PC-3 (cell line): ENCODE measurements at regions not wholly inside any gene's neighbourhood (a gene's known extent, or its start where the extent isn't known, plus 50 kb on each side); places are given as distances from the start of the nearest gene placed in this dataset.

Experiments
- EZH2 ChIP-seq: fragments of 300-600 bp; sonication (generic); IDR thresholded peaks from one replicate; pipeline ENCODE4 v1.6.1; 2017; ENCODE audit warnings: antibody characterized with exemption, mild to moderate bottlenecking, low read length; ENCODE audit not compliant: unreplicated experiment
- TF ChIP-seq, protein P1 (sequence below): fragments of 300-600 bp; sonication (generic); conservative IDR thresholded peaks from 2 replicates; pipeline ENCODE4 v1.5.1; 2017; ENCODE audit warnings: antibody characterized with exemption, low read depth, mild to moderate bottlenecking, low read length

- TF ChIP-seq, protein P1, sequence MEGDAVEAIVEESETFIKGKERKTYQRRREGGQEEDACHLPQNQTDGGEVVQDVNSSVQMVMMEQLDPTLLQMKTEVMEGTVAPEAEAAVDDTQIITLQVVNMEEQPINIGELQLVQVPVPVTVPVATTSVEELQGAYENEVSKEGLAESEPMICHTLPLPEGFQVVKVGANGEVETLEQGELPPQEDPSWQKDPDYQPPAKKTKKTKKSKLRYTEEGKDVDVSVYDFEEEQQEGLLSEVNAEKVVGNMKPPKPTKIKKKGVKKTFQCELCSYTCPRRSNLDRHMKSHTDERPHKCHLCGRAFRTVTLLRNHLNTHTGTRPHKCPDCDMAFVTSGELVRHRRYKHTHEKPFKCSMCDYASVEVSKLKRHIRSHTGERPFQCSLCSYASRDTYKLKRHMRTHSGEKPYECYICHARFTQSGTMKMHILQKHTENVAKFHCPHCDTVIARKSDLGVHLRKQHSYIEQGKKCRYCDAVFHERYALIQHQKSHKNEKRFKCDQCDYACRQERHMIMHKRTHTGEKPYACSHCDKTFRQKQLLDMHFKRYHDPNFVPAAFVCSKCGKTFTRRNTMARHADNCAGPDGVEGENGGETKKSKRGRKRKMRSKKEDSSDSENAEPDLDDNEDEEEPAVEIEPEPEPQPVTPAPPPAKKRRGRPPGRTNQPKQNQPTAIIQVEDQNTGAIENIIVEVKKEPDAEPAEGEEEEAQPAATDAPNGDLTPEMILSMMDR: no peak
- TF ChIP-seq EZH2: no peak
Observed at GRCh38 chr1:115199416-115200132, 110.3 kb upstream of the TSPAN2 start.
